Upper lobe of right lung (tissue), 1 donor: ENCODE measurements at regions not wholly inside any gene's neighbourhood (a gene's known extent, or its start where the extent isn't known, plus 50 kb on each side); places are given as distances from the start of the nearest gene placed in this dataset.
A peak's percentile ranks its signal among the peaks of the same experiment; 100 is the strongest.
"Not testable (repeated sequence)": the region's sequence is repeated elsewhere in the genome, so short reads cannot be mapped to it uniquely, and the experiment has no call there.

Experiments used
- ATAC-seq: fragments of 200-7000 bp; cut with Tn5 transposase; one replicate; pipeline ENCODE4 v1.9.1; 2020; ENCODE audit warnings: mild to moderate bottlenecking, moderate library complexity
- DNase-seq: peaks from one replicate; pipeline ENCODE4 v3.0.0-alpha.2; 2020
- H3K27ac ChIP-seq: fragments of 200-600 bp; one replicate; pipeline ENCODE4 v1.8.0; 2022
- H3K27me3 ChIP-seq: fragments of 200-600 bp; one replicate; pipeline ENCODE4 v1.8.0; 2022; ENCODE audit warnings: mild to moderate bottlenecking
- H3K36me3 ChIP-seq: fragments of 200-600 bp; one replicate; pipeline ENCODE4 v1.8.0; 2022
- H3K4me1 ChIP-seq: fragments of 200-600 bp; one replicate; pipeline ENCODE4 v1.8.0; 2022
- H3K4me3 ChIP-seq: fragments of 200-600 bp; one replicate; pipeline ENCODE4 v1.8.0; 2022; ENCODE audit warnings: mild to moderate bottlenecking
- H3K9me3 ChIP-seq: fragments of 200-600 bp; one replicate; pipeline ENCODE4 v1.8.0; 2022
- CTCF ChIP-seq: fragments of 200-600 bp; IDR thresholded peaks from one replicate; pipeline ENCODE4 v1.8.0; 2022; ENCODE audit warnings: antibody characterized with exemption
- intact Hi-C: fragments of 100-400 bp; cut with DNase I; formaldehyde crosslinking; loops from one replicate; pipeline ENCODE4 v1.11.0; 2022
- donor health status: DM: no; HTN: yes; CAD: no; lungs with severe emphysema.

GRCh38 chr15:44873103-44873502 lies 83.4 kb upstream of the TERB2 start:
- ATAC-seq (no peak), DNase-seq (no peak)
- H3K36me3 ChIP-seq = no peaks in the 10 kb centered on the region
- H3K4me1 ChIP-seq = no peaks in the 10 kb centered on the region
- TF ChIP-seq CTCF = no peak
- H3K27me3 ChIP-seq = no peaks in the 10 kb centered on the region
- peaks cover 10% of the 10 kb centered on the region for H3K9me3 ChIP-seq
- no peak overlapping the region for H3K4me3 ChIP-seq
- no peak overlapping the region for H3K27ac ChIP-seq
- intact Hi-C loops = no loop called here

GRCh38 chr15:44879066-44879465 lies 77.4 kb upstream of the TERB2 start:
- Histone ChIP-seq H3K9me3 (peaks cover 15% of the 10 kb centered on the region), H3K27me3 (no peaks in the 10 kb centered on the region), H3K36me3 (no peaks in the 10 kb centered on the region), H3K4me3 (no peak overlapping the region), H3K27ac (no peak overlapping the region), H3K4me1 (no peaks in the 10 kb centered on the region)
- ATAC-seq (no peak), DNase-seq (no peak)
- intact Hi-C loops = no loop called here
- TF ChIP-seq CTCF = no peak

GRCh38 chr15:44882499-44882968 lies 74.0 kb upstream of the TERB2 start:
- intact Hi-C loops = no loop called here
- H3K4me3 ChIP-seq = no peak overlapping the region
- ATAC-seq (no peak), DNase-seq (no peak)
- TF ChIP-seq CTCF = no peak
- no peaks in the 10 kb centered on the region for H3K27me3 ChIP-seq
- H3K36me3 ChIP-seq = no peaks in the 10 kb centered on the region
- no peaks in the 10 kb centered on the region for H3K4me1 ChIP-seq
- peaks cover 9% of the 10 kb centered on the region for H3K9me3 ChIP-seq
- H3K27ac ChIP-seq = no peak overlapping the region

- no peak overlapping the region for H3K4me3 ChIP-seq
- peaks cover 3% of the 10 kb centered on the region for H3K9me3 ChIP-seq
- intact Hi-C loops = no loop called here
- H3K36me3 ChIP-seq = no peaks in the 10 kb centered on the region
- no peaks in the 10 kb centered on the region for H3K4me1 ChIP-seq
- DNase-seq (no peak), ATAC-seq (no peak)
- no peak for TF ChIP-seq CTCF
- H3K27ac ChIP-seq = no peak overlapping the region
- H3K27me3 ChIP-seq = no peaks in the 10 kb centered on the region
Observed at GRCh38 chr15:44883199-44883877, 73.1 kb upstream of the TERB2 start.

- intact Hi-C loops, H3K9me3 ChIP-seq, H3K4me3 ChIP-seq, H3K27ac ChIP-seq, H3K27me3 ChIP-seq, H3K4me1 ChIP-seq, H3K36me3 ChIP-seq, ATAC-seq, DNase-seq: not testable (repeated sequence)
Observed at GRCh38 chr15:44898890-44899651, 57.4 kb upstream of the TERB2 start.

- not testable (repeated sequence) for ATAC-seq, DNase-seq, H3K9me3 ChIP-seq
Observed at GRCh38 chr15:44899775-44900174, 56.7 kb upstream of the TERB2 start.

GRCh38 chr15:44900796-44901195 lies 55.7 kb upstream of the TERB2 start:
- H3K27me3 ChIP-seq, H3K4me1 ChIP-seq, intact Hi-C loops, ATAC-seq, DNase-seq, H3K9me3 ChIP-seq, H3K4me3 ChIP-seq, H3K27ac ChIP-seq, H3K36me3 ChIP-seq: not testable (repeated sequence)

More at GRCh38 chr15:44899775-44900174, 56.7 kb upstream of the TERB2 start:
- H3K27me3 ChIP-seq, H3K36me3 ChIP-seq, H3K4me1 ChIP-seq, H3K27ac ChIP-seq, H3K4me3 ChIP-seq, intact Hi-C loops: not testable (repeated sequence)

GRCh38 chr15:44903281-44903680 lies 53.2 kb upstream of the TERB2 start:
- H3K9me3 ChIP-seq, H3K36me3 ChIP-seq, H3K4me3 ChIP-seq, H3K27me3 ChIP-seq, H3K4me1 ChIP-seq, ATAC-seq, intact Hi-C loops, H3K27ac ChIP-seq, DNase-seq: not testable (repeated sequence)

GRCh38 chr15:44904651-44905340 lies 51.7 kb upstream of the TERB2 start:
- ATAC-seq = peak; percentile 29
- H3K4me3 ChIP-seq, H3K9me3 ChIP-seq, H3K27ac ChIP-seq, H3K27me3 ChIP-seq, H3K4me1 ChIP-seq, H3K36me3 ChIP-seq, DNase-seq, intact Hi-C loops: not testable (repeated sequence)
